Tibial nerve (tissue), 4 donors: ENCODE measurements at regions not wholly inside any gene's neighbourhood (a gene's known extent, or its start where the extent isn't known, plus 50 kb on each side); places are given as distances from the start of the nearest gene placed in this dataset.

Experiments
- CTCF ChIP-seq, 5 experiments: fragments of 200-600 bp in 3 of 5; fragments of 450-650 bp in 2 of 5; sonication (generic) in 3 of 5; IDR thresholded peaks; one replicate each; pipeline ENCODE4 v1.5.1; 2016 to 2019; ENCODE audit warnings: antibody characterized with exemption in 5 of 5, mild to moderate bottlenecking in 3 of 5, moderate library complexity in 2 of 5
- EP300 ChIP-seq, 2 donors: sonication (generic); formaldehyde crosslinking; IDR thresholded peaks; one replicate each; pipeline ENCODE4 v1.6.1; 2017; ENCODE audit warnings: antibody characterized with exemption in 2 of 2, mild to moderate bottlenecking in 1 of 2
- POLR2A ChIP-seq, 2 donors: fragments of 450-650 bp; IDR thresholded peaks; one replicate each; pipeline ENCODE4 v1.6.1; 2017; ENCODE audit warnings: antibody characterized with exemption in 2 of 2, mild to moderate bottlenecking in 2 of 2, moderate library complexity in 2 of 2

GRCh38 chr6:144585217-144585814, 300.2 kb downstream of the UTRN start:
- no peak for TF ChIP-seq POLR2A (IDR thresholded peaks at IDR 0.05)
- TF ChIP-seq CTCF (IDR thresholded peaks at IDR 0.05) = peak; percentile 54 to 64 (median 58)
- TF ChIP-seq EP300 (IDR thresholded peaks at IDR 0.05) = no peak
